CD4-positive, alpha-beta T cell treated with Interleukin-21 for 1 hour (primary cell): ENCODE measurements at regions not wholly inside any gene's neighbourhood (a gene's known extent, or its start where the extent isn't known, plus 50 kb on each side); places are given as distances from the start of the nearest gene placed in this dataset.
"Not testable (repeated sequence)": the region's sequence is repeated elsewhere in the genome, so short reads cannot be mapped to it uniquely, and the experiment has no call there.

ENCODE experiments used
- DNase-seq: peaks from one replicate; pipeline ENCODE4 v3.0.0-alpha.2; 2020

DNA sequence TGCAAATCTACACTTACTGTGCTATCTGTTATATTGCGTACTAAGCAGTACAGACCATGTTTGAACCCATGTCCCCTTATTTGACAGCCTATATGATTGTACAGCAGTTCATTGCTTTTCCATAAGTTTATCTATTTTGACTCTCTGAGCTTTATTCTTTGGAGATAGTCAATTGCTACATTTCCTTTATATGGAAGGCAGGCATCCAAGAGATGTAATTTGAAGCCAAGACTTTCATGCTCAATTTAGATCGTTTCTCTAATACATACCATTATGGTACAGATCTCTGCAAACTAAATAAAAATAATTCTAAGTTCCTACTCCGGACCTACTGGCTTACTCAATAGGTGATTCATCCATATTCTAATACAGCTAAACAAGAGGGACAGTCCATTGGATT lies 424.8 kb downstream of the TMEM38B start:
- no peak for DNase-seq

DNA sequence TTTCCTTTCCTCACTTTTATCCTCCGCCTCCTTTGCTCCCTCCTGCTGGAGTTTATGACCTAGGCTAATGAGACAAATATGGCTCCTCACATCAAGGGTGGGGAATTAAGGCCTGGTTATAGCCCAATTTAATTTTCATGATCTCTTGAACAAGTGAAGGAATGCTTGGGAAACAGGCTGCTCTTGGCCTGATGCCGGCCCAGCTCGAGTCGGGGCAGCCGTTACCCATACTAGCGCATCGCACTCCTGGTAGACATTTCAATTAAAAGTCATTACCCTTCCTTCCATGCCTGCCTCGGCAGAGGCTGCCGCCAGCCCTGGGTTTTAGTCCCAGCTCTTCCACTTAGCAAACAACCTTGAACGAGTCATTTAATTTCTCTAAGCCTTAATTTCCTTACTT lies 425.7 kb downstream of the TMEM38B start:
- DNase-seq = no peak

DNA sequence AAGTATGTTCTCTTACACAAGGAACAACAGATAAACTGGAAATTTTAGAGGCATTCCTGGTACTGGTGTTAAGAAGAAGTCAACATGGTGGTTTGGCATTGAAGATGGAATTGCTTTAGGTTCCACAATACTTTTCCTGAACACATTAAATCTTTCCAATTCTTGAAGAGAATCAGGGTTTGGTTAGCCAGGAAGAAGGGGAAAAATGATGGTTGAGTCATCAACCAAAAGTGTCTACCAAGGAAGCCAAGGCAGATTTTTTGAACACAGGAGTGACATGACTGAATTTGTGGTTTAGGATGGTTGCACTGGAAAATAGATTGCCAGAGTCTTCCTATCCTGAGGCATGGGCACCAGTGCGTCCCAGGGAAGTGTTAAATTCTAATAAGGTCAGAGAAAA lies 433.4 kb downstream of the TMEM38B start:
- DNase-seq = no peak

DNA sequence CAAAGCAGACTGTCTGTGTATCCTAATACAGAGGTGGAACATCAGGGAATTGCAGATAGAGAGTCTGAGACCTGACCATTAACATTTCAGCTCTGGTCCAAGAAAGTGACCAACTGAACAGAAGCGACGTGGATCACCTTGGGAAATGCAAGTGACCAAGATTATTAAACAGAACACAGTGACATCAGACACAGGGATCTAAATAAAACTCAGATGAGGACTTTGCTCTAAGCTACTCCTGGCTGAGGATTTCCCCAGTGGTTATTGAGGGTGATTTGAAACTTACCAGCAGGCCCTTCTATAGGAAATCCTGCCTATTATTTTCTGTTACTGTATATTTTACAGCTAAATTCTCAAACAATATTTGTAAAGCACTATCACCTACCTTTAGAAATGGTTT lies 436.0 kb downstream of the TMEM38B start:
- DNase-seq = no peak

DNA sequence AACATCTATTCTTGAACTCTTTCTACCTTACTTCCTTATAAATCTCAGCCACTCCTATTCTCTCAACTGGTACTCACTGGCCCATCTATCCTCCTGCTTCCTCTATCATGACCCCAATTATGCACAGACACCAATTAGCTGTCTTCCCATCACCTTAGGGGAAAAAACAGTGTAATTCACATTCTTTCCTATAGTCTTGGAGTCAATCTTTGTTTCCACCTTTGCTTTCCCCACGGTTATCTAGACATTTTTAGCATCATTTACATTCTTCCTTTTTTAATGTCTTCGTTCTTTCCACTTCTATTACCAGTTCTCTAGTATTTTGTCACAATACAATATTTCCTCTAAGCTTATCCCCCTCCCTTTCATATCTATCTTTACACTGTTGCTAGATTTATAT lies 449.4 kb downstream of the TMEM38B start:
- DNase-seq = no peak

DNA sequence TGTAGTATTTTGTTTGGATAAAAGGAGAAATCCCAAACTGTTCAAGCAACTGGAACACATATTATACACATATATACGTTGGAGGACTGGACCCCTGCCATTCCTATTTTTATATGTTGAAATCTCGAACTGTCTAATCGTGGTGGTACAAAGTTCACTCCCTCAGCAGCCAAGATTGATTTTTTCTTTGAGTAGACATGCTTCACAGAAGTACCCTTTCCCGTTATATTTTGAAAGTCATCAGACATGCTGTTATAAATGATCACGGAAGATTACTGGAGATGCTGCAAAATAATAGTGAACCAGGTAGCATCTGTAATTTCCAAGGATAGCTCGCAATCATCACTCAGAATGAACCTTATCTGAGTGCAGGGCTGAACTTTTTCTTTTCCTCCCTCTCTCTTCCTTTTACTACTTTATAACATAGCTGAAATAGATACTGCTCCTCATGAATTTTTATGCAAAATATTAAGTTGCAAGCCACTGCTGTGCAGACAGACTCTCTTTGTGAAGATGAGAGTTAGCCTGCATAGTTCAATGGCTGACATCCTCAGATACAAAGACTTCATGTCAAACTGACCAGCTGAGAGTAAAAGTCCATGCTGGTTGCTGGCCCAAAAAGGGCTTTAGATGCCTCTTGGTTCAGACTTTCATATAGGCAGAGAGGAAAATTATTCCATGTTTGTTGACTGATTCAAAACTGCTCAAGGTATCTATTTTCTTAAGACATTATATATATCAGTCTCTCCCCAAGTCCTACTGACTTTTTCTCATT lies 451.9 kb downstream of the TMEM38B start:
- no peak for DNase-seq

DNA sequence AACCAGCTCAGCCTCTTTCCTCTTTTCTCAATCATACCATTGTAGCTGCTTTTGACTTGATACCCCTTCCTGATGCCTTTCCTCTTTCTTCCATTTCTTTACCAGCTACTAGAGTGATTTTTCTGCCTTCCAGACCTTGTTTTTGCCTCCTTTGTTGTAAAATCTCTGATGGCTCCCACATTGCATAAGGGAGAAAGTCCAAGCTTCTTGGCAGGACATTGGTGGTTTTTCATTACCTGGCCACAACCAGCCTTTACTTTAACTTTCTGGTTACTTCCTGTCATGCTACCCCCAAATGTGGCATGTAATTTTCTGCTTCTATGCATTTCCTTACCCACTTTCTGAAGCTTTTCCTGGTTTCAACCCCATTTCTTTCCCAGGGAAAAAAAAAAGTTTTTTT lies 452.5 kb downstream of the TMEM38B start:
- no peak for DNase-seq

DNA sequence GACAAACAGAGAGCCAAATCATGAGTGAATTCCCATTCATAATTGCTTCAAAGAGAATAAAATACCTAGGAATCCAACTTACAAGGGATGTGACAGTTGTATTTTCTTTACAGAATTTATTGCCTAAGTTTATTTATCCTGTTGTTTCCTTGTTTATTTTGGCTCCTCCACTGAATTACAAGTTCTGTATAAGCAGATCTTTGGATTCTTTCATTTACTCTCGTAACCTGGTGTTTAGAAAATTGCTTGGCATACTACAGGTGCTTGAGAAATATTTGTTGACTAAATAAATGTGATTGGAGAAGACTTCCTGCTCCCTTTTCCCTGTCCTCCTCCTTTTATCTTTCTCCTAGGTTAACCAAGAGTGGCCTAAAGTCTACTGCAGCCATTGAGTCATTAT lies 455.6 kb downstream of the TMEM38B start:
- no peak for DNase-seq

DNA sequence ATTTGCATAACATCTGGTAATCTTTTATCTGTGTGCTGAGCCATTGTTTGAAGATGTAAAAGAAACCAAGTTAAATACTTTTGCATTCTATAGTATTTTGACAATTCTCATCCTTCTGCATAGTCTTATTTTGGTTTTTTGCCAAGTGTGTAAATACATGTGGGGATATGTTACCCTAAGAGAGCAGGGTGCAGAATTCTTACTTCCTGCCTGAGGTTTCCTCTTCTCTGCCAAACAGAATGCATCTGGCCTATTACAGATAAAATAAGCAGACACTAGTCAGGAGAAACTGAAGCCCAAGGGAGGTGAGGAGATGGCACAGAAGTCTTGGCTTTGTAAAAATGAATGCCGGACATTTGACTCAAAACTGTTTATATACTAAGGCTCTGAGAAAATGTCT lies 462.1 kb downstream of the TMEM38B start:
- no peak for DNase-seq

DNA sequence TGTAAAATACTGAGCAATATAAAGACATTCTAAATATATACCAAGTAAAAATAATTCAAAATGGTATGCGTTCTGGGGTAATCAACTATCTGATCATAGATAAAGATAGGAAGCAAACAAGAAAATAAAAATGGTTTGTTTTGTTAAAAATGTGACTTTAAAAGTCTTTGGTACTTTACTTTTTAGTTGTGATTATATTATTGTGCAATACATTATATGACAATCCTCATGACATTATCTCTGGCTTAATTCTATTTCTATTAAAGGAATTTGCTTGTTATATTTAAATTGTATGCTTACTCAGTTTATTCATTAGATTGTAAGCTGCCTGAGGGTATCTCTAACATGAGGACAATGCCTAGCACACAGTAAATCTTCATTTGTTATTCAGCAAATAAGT lies 477.9 kb downstream of the TMEM38B start:
- no peak for DNase-seq

DNA sequence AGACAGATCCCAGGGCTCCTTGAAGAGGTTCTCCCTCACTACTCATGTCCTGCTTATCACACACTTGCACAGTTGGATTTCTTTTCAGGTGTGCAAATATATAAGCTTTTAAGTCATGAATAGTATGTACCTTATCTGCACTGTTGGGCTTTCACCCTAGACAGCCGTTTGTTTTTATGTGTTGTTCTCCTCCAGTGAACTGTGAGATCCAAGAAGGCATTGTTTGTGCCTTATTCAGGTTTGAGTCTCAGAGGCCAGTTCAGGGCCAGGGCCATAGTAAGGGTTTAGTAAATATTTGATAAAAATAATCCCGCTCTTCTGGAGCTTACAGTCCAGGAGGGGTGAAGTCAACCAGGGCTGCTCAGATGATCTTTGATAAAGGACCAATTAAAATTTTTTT lies 480.0 kb downstream of the TMEM38B start:
- DNase-seq = no peak

DNA sequence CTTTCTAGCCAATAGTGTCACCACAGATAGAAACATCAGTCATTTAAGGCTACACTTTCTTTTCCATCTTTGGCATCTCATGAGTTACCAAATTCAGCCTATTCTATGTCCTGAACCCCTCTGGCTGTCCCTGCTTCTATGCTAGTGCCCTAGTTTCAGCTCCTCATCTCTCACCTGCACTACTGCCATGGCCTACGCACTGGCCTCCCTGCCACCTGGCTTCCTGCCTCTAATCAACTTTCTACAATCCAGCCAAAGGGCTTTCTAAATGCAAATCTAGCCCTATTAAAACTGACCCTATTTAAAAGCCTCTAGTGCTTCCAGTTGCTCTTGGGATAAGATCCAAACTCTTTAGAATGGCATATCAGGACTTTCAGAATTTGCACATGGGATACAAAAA lies 482.9 kb downstream of the TMEM38B start:
- no peak for DNase-seq

DNA sequence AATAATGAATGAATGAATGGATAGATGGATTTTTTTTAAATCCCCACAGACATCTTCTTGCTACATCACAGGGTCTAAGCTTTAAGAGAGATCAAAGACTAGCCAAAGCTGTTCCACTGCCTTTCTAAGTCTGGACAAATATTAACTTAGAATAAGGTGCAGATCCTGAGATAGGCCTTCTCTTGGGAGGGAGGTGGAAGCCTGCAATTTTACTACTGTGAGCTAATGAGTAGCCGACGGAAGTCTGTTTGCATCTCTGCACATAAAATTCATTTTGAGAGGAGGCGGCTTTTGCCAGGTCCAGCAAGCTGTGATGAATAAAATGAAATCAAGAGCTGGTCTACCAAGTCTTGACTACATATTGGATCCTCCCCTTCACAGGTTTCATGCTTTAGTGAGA lies 484.9 kb downstream of the TMEM38B start:
- no peak for DNase-seq

DNA sequence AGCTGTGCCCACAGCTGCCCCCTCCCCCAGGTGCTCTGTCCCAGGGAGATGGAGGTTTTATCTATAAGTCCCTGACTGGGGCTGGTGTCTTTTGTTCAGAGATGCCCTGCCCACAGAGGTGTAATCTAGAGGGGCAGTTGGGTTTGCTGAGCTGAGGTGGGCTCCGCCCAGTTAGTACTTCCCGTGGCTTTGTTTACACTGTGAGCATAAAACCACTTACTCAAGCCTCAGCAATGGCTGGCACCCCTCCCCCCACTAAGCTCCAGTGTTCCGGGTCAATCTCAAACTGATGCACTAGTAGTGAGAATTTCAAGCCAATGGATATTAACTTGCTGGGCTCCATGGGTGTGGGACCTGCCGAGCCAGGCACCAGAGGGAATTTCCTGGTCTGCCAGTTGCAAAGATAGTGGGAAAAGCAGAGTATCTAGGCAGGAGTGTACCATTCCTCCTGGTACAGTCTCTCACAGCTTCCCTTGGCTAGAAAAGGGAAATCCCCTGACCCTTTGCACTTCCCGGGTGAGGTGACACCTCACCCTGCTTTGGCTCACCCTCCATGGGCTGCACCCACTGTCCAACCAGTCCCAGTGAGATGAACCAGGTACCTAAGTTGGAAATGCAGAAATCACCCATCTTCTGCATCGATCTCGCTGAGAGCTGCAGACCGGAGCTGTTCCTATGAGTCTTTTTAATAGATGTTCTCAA lies 509.6 kb downstream of the TMEM38B start:
- not testable (repeated sequence) for DNase-seq

DNA sequence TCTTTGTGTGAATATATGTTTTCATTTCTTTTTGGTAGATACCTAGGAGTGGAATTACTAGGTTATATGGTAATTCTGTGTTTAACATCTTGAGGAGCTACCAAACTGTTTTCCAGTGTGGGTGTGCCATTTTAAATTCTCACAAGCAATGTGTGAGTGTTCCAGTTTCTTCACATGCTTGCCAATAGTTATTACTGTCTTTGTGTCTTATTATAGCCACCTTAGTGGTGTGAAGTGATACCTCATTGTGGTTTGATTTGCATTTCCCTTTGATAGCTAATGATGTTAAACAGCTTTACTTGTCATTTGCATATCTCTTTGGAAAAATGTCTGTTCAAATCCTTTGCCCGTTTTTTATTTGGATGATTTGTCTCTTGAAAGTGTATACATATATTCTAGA lies 513.0 kb downstream of the TMEM38B start:
- DNase-seq = no peak

DNA sequence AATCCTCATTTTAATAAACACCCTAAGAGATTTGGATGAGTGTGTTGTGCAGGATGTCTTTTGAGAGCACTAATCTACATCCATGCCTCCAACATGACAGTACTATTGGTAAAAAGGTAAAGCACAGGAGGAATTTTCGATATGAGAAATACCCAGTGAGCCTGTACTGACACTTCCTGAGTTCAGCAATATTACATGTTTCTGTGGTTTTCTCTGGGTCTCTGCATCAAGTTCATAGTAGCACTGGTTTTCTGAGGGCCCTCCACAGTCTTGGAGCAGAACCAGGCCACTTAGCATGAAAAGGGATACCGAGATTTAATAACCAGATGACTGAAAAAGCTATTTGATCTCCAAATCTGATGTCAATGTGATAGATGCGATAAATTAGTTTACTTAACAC lies 524.1 kb downstream of the TMEM38B start:
- no peak for DNase-seq

DNA sequence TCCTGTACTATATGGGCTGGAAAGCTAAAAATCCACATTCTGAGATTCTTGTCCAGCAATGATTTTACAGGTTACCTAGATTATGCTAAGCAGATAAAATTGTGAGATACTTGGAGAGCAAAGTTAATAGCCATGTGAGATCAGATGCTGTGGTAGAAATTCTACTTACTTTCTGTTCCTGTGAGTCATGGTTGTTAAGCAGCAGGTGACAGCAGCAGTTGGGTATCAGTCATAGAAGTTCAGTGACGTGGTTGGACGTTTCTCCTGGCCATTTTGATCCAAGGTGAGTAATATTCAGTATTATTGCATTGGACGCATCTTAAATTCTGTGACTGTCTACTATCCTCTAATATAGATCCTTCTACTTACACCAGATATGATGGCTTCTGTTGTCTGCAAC lies 524.5 kb downstream of the TMEM38B start:
- DNase-seq = no peak

DNA sequence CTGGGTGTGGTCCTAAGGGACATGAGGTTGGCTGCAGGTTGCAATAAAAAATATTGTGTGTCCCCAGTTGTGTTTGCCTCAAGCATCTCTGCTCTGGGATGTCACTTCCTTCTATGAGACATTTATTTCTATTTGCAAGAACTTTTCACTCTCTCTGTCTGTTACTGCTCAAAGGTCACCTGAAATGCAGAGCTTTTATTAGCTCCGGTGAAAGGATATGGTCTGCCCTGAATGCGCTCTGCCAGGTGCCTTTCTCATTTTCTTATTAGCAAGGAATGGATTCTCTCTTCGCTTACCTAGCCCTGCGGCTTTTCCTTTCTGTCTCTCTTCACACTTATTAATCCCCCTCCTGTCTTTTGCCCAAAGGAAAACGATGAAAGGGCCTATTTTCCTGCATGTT lies 526.1 kb downstream of the TMEM38B start:
- DNase-seq = no peak

DNA sequence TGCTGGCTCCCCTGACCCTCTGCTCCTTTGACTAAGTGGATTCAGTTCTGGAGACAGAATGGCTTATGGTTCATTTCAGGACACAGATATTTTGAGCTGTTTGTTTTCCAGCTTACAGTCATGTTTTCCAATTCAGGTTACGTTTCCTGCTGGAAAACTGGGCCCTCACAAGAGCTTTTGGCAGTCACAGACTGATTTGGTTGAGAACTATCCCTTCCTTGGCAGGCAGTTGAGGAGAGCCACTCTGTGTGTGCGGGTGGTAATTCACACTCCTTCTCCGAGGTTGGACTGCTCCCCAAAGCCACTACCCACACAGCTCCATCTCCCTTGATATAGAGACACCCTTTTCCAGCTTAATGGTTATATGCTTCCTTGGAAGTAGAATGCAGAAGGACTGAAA lies 534.5 kb downstream of the TMEM38B start:
- DNase-seq = no peak

DNA sequence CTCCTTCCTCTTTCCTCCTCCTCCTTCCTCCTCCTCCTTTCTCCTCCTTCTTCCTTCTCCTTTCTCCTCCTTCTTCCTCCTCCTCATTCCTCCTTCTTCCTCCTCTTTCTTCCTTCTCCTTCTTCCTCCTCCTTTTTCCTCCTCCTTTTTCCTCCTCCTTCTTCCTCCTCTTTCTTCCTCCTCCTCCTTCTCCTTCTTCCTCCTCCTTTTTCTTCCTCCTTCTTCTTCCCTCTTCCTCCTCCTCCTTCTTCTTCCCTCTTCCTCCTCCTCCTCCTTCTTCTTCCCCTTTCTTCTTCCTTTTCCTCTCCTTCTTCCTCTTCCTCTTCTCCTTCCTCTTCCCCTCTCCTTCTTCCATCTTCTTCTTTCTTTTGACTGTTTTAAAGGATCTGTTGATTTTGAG lies 538.8 kb downstream of the TMEM38B start:
- no peak for DNase-seq

DNA sequence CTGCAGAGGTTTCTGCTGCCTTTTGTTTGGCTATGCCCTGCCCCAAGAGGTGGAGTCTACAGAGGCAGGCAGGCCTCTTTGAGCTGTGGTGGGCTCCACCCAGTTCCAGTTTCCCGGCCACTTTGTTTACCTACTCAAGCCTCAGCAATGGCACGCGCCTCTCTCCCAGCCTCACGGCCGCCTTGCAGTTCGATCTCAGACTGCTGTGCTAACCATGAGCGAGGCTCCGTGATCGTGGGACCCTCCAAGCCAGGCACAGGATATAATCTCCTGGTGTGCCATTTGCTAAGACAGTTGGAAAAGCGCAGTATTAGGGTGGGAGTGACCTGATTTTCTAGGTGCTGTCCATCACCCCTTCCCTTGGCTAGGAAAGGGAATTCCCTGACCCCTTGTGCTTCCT lies 566.6 kb downstream of the TMEM38B start:
- not testable (repeated sequence) for DNase-seq

DNA sequence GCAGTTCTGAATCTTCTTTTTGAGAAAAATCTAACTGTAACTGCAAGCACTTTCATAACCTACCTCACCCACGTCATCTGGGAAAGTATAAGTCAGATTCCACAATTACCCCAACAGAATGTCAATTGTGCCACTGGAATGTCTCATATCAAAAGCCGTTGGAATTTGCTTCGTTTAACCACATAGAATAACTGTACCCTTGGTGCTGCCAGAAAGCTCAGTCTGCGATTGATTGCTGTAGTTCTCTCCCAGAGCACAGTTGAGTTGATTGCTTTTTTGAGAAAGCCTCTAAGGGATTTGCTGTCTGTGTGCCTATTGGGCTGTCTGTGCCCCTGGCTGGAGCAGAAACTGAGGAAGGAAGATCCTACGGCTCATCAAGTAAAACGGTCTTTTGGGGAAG lies 583.6 kb downstream of the TMEM38B start:
- no peak for DNase-seq

DNA sequence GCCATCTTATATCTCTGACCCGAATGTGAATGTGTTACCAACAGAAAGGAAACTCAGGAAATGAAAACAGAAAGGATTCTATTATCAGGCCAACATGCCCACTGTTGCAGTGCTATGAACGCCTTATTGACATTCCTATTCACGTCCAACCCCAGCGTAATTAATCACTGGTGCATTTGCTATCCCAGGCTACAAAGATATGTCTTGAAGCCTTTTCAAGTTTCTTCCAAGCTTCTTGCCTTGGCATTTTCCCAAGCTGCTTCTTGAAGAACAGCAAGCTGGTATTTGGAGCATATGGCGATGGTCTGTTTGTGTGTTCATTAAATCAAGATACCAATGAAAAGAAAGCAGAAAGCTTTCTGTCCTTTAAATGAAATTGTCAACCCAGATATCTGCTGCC lies 579.2 kb upstream of the ZNF462 start:
- DNase-seq = no peak

DNA sequence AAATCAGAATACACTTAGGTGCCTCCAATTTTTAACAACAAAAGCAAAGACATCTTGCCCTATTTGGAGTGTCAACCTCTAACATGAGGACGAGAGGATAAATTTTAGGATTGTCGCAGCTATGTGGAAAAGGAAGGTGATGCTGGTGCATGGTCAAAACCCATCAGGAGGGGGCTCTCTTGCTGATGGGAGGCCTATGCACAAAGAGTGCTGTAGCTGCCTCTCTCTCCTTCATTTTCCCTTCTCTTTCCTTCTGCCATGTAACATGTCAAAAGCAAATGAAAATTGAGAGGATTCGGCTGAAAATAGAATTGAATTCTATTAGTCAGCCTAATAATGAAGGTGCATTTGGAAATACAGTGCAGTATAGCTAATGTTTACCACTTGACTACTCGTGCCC lies 578.7 kb upstream of the ZNF462 start:
- no peak for DNase-seq

DNA sequence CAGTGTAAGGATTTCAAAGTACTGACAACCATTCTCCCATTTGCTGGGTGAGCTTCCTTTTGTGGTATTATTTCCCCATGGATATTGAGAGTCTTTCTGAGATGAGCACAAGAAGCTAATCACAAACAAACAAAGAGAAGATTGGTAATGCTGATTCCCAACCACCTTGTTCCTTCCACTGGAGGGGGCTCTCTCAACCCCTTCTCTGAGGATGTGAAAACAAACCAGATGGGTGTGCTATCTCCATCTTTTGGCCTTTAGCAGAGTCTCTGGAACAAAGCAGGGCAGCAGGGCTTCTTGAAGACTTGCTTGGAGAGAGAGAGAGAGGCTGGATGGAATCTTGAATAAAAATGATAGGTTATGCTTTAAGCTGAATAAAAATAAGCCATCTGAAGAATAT lies 576.7 kb upstream of the ZNF462 start:
- DNase-seq = no peak
